ENCODE measurements at regions not wholly inside any gene's neighbourhood (a gene's known extent, or its start where the extent isn't known, plus 50 kb on each side); places are given as distances from the start of the nearest gene placed in this dataset.

- Histone ChIP-seq H3K4me3 (no peak overlapping the region), H3K27ac (no peak overlapping the region)
Measured at GRCh38 chr15:77808581-77809177, 176.0 kb upstream of the LINGO1 start.

- Histone ChIP-seq H3K4me3 (no peak overlapping the region), H3K27ac (no peak overlapping the region)
Measured at GRCh38 chr15:77808075-77808474, 175.4 kb upstream of the LINGO1 start.

GRCh38 chr15:77807611-77808010 is 174.9 kb upstream of the LINGO1 start:
- H3K27ac ChIP-seq: no peak overlapping the region
- no peak overlapping the region for H3K4me3 ChIP-seq

GRCh38 chr15:77807115-77807514 is 174.4 kb upstream of the LINGO1 start:
- Histone ChIP-seq H3K4me3 (no peak overlapping the region), H3K27ac (no peak overlapping the region)

GRCh38 chr15:77804210-77804609 is 171.5 kb upstream of the LINGO1 start:
- H3K27ac ChIP-seq: no peak overlapping the region

GRCh38 chr15:77803487-77803886 is 170.8 kb upstream of the LINGO1 start:
- H3K27ac ChIP-seq: no peak overlapping the region
- H3K4me3 ChIP-seq: no peak overlapping the region

More at GRCh38 chr15:77804210-77804609, 171.5 kb upstream of the LINGO1 start:
- H3K4me3 ChIP-seq: no peak overlapping the region

GRCh38 chr15:77800305-77800704 is 167.6 kb upstream of the LINGO1 start:
- Histone ChIP-seq H3K27ac (no peak overlapping the region), H3K4me3 (no peak overlapping the region)

GRCh38 chr15:77798847-77799246 is 166.1 kb upstream of the LINGO1 start:
- no peak overlapping the region for H3K4me3 ChIP-seq
- H3K27ac ChIP-seq: no peak overlapping the region

- no peak overlapping the region for H3K27ac ChIP-seq
- no peak overlapping the region for H3K4me3 ChIP-seq
Measured at GRCh38 chr15:77798151-77798835, 165.6 kb upstream of the LINGO1 start.

- H3K27ac ChIP-seq: no peak overlapping the region
- no peak overlapping the region for H3K4me3 ChIP-seq
Measured at GRCh38 chr15:77797270-77797669, 164.6 kb upstream of the LINGO1 start.

GRCh38 chr15:77796046-77796729 is 163.5 kb upstream of the LINGO1 start:
- H3K27ac ChIP-seq: no peak overlapping the region

GRCh38 chr15:77795446-77795845 is 162.7 kb upstream of the LINGO1 start:
- no peak overlapping the region for H3K4me3 ChIP-seq
- no peak overlapping the region for H3K27ac ChIP-seq

More at GRCh38 chr15:77796046-77796729, 163.5 kb upstream of the LINGO1 start:
- H3K4me3 ChIP-seq: no peak overlapping the region

GRCh38 chr15:77791941-77792340 is 159.2 kb upstream of the LINGO1 start:
- Histone ChIP-seq H3K27ac (no peak overlapping the region), H3K4me3 (no peak overlapping the region)

- no peak overlapping the region for H3K4me3 ChIP-seq
- H3K27ac ChIP-seq: no peak overlapping the region
Measured at GRCh38 chr15:77790481-77790880, 157.8 kb upstream of the LINGO1 start.

GRCh38 chr15:77786956-77787355 is 154.2 kb upstream of the LINGO1 start:
- H3K4me3 ChIP-seq: no peak overlapping the region
- no peak overlapping the region for H3K27ac ChIP-seq

- H3K27ac ChIP-seq: no peak overlapping the region
Measured at GRCh38 chr15:77786181-77786890, 153.6 kb upstream of the LINGO1 start.

GRCh38 chr15:77784361-77785292 is 151.9 kb upstream of the LINGO1 start:
- H3K27ac ChIP-seq: no peak overlapping the region
- H3K4me3 ChIP-seq: no peak overlapping the region

More at GRCh38 chr15:77786181-77786890, 153.6 kb upstream of the LINGO1 start:
- no peak overlapping the region for H3K4me3 ChIP-seq

GRCh38 chr15:77783636-77784035 is 150.9 kb upstream of the LINGO1 start:
- no peak overlapping the region for H3K27ac ChIP-seq
- no peak overlapping the region for H3K4me3 ChIP-seq

- no peak overlapping the region for H3K27ac ChIP-seq
- H3K4me3 ChIP-seq: no peak overlapping the region
Measured at GRCh38 chr15:77782691-77783090, 150.0 kb upstream of the LINGO1 start.

- no peak overlapping the region for H3K4me3 ChIP-seq
- no peak overlapping the region for H3K27ac ChIP-seq
Measured at GRCh38 chr15:77781946-77782240, 149.2 kb upstream of the LINGO1 start.
